ENCODE measurements at regions not wholly inside any gene's neighbourhood (a gene's known extent, or its start where the extent isn't known, plus 50 kb on each side); places are given as distances from the start of the nearest gene placed in this dataset.
"Not testable (repeated sequence)": the region's sequence is repeated elsewhere in the genome, so short reads cannot be mapped to it uniquely, and the experiment has no call there.

GRCh38 chr10:55892276-55892675 is 468.8 kb downstream of the ZWINT start:
- DNase-seq = no peak

GRCh38 chr10:55881588-55881987 is 479.5 kb downstream of the ZWINT start:
- no peak for DNase-seq

- no peak for DNase-seq
Measured at GRCh38 chr10:55873485-55873884, 487.6 kb downstream of the ZWINT start.

GRCh38 chr10:55870186-55870585 is 490.9 kb downstream of the ZWINT start:
- DNase-seq = no peak

- DNase-seq = no peak
Measured at GRCh38 chr10:55867848-55868247, 493.2 kb downstream of the ZWINT start.

GRCh38 chr10:55858730-55859129 is 502.3 kb downstream of the ZWINT start:
- no peak for DNase-seq

- no peak for DNase-seq
Measured at GRCh38 chr10:55852900-55853299, 508.2 kb downstream of the ZWINT start.

GRCh38 chr10:55837273-55837672 is 523.8 kb downstream of the ZWINT start:
- DNase-seq = no peak

GRCh38 chr10:55822096-55822495 is 539.0 kb downstream of the ZWINT start:
- no peak for DNase-seq

- DNase-seq = no peak
Measured at GRCh38 chr10:55820478-55820877, 540.6 kb downstream of the ZWINT start.

GRCh38 chr10:55820071-55820470 is 541.0 kb downstream of the ZWINT start:
- no peak for DNase-seq

GRCh38 chr10:55813451-55814170 is 547.4 kb downstream of the ZWINT start:
- no peak for DNase-seq

- DNase-seq = no peak
Measured at GRCh38 chr10:55803055-55803454, 558.0 kb downstream of the ZWINT start.

- DNase-seq = no peak
Measured at GRCh38 chr10:55801353-55801661, 559.8 kb downstream of the ZWINT start.

GRCh38 chr10:55800602-55801352 is 560.3 kb downstream of the ZWINT start:
- no peak for DNase-seq

- no peak for DNase-seq
Measured at GRCh38 chr10:55793024-55793423, 568.0 kb downstream of the ZWINT start.

- not testable (repeated sequence) for DNase-seq
Measured at GRCh38 chr10:55790276-55790675, 570.8 kb downstream of the ZWINT start.

- DNase-seq = no peak
Measured at GRCh38 chr10:55786461-55787050, 574.5 kb downstream of the ZWINT start.

GRCh38 chr10:55782181-55782580 is 578.9 kb downstream of the ZWINT start:
- DNase-seq = no peak

- no peak for DNase-seq
Measured at GRCh38 chr10:55766212-55766611, 594.8 kb downstream of the ZWINT start.

- no peak for DNase-seq
Measured at GRCh38 chr10:55750458-55750857, 610.6 kb downstream of the ZWINT start.

GRCh38 chr10:55747244-55747643 is 613.8 kb downstream of the ZWINT start:
- DNase-seq = no peak

GRCh38 chr10:55746002-55746401 is 615.1 kb downstream of the ZWINT start:
- DNase-seq = no peak

- peak; percentile 42 to 61 for DNase-seq
Measured at GRCh38 chr10:55742487-55742886, 618.6 kb downstream of the ZWINT start.
